ENCODE measurements at regions not wholly inside any gene's neighbourhood (a gene's known extent, or its start where the extent isn't known, plus 50 kb on each side); places are given as distances from the start of the nearest gene placed in this dataset.

GRCh38 chr20:48348022-48348421 is 479.8 kb downstream of the PREX1 start:
- Mint-ChIP-seq H3K4me1 (ENCODE audit: insufficient read depth, unreplicated experiment) (no peaks in the 10 kb centered on the region), H3K36me3 (ENCODE audit: insufficient read depth, unreplicated experiment) (no peaks in the 10 kb centered on the region), H3K4me3 (ENCODE audit: unreplicated experiment) (no peak overlapping the region), H3K27me3 (ENCODE audit: insufficient read depth, unreplicated experiment) (peaks cover 79% of the 10 kb centered on the region), H3K9me3 (ENCODE audit: unreplicated experiment) (no peaks in the 10 kb centered on the region), H3K27ac (ENCODE audit: low read depth, unreplicated experiment) (no peak overlapping the region)
- intact Hi-C loops (cut with micrococcal nuclease), result no loop called here
- TF ChIP-seq CTCF (IDR thresholded peaks at IDR 0.05; ENCODE audit: unreplicated experiment), result no peak
- POLR2A ChIA-PET, result no interaction called here
- no TSS peak for BruUV-seq (replicated peaks)
- no peak for DNase-seq (ENCODE audit: unreplicated experiment)
- CTCF ChIA-PET, result no interaction called here

- ChIA-PET POLR2A (interaction anchor here (1.1 kb wide), 1 partner anchor 29 kb away, joined by 3 read pairs; no protein-coding TSS in a partner anchor), CTCF (no interaction called here)
- no peak overlapping the region for H3K27ac Mint-ChIP-seq (ENCODE audit: low read depth, unreplicated experiment)
- no peaks in the 10 kb centered on the region for H3K36me3 Mint-ChIP-seq (ENCODE audit: insufficient read depth, unreplicated experiment)
- DNase-seq (ENCODE audit: unreplicated experiment), result no peak
- H3K9me3 Mint-ChIP-seq (ENCODE audit: unreplicated experiment), result no peaks in the 10 kb centered on the region
- peaks cover 89% of the 10 kb centered on the region for H3K27me3 Mint-ChIP-seq (ENCODE audit: insufficient read depth, unreplicated experiment)
- BruUV-seq (replicated peaks), result no TSS peak
- no peak overlapping the region for H3K4me3 Mint-ChIP-seq (ENCODE audit: unreplicated experiment)
- intact Hi-C loops (cut with micrococcal nuclease), result no loop called here
- peaks cover 9% of the 10 kb centered on the region for H3K4me1 Mint-ChIP-seq (ENCODE audit: insufficient read depth, unreplicated experiment)
- no peak for TF ChIP-seq CTCF (IDR thresholded peaks at IDR 0.05; ENCODE audit: unreplicated experiment)
Measured at GRCh38 chr20:48342822-48343513, 484.8 kb downstream of the PREX1 start.

- Mint-ChIP-seq H3K4me3 (ENCODE audit: unreplicated experiment) (no peak overlapping the region), H3K27me3 (ENCODE audit: insufficient read depth, unreplicated experiment) (peaks cover 96% of the 10 kb centered on the region), H3K9me3 (ENCODE audit: unreplicated experiment) (no peaks in the 10 kb centered on the region), H3K4me1 (ENCODE audit: insufficient read depth, unreplicated experiment) (peaks cover 9% of the 10 kb centered on the region), H3K27ac (ENCODE audit: low read depth, unreplicated experiment) (no peak overlapping the region), H3K36me3 (ENCODE audit: insufficient read depth, unreplicated experiment) (no peaks in the 10 kb centered on the region)
- intact Hi-C loops (cut with micrococcal nuclease), result no loop called here
- DNase-seq (ENCODE audit: unreplicated experiment), result no peak
- ChIA-PET POLR2A (no interaction called here), CTCF (no interaction called here)
- BruUV-seq (replicated peaks), result no TSS peak
- no peak for TF ChIP-seq CTCF (IDR thresholded peaks at IDR 0.05; ENCODE audit: unreplicated experiment)
Measured at GRCh38 chr20:48340883-48341281, 486.9 kb downstream of the PREX1 start.

GRCh38 chr20:48339986-48340882 is 487.6 kb downstream of the PREX1 start:
- Mint-ChIP-seq H3K36me3 (ENCODE audit: insufficient read depth, unreplicated experiment) (no peaks in the 10 kb centered on the region), H3K4me3 (ENCODE audit: unreplicated experiment) (no peak overlapping the region), H3K27ac (ENCODE audit: low read depth, unreplicated experiment) (no peak overlapping the region), H3K4me1 (ENCODE audit: insufficient read depth, unreplicated experiment) (peaks cover 9% of the 10 kb centered on the region), H3K27me3 (ENCODE audit: insufficient read depth, unreplicated experiment) (peaks cover 96% of the 10 kb centered on the region), H3K9me3 (ENCODE audit: unreplicated experiment) (no peaks in the 10 kb centered on the region)
- TF ChIP-seq CTCF (IDR thresholded peaks at IDR 0.05; ENCODE audit: unreplicated experiment), result no peak
- DNase-seq (ENCODE audit: unreplicated experiment), result no peak
- no TSS peak for BruUV-seq (replicated peaks)
- POLR2A ChIA-PET, result no interaction called here
- intact Hi-C loops (cut with micrococcal nuclease), result no loop called here
- CTCF ChIA-PET, result interaction anchor here (2.0 kb wide), 1 partner anchor 280 kb away, joined by 6 read pairs; no protein-coding TSS in a partner anchor

Data from MCF 10A (cell line).